Esophagus muscularis mucosa (tissue), 4 donors: ENCODE measurements at regions not wholly inside any gene's neighbourhood (a gene's known extent, or its start where the extent isn't known, plus 50 kb on each side); places are given as distances from the start of the nearest gene placed in this dataset.

Experiments used
- DNase-seq: peaks from one replicate; pipeline ENCODE4 v3.0.0-alpha.2; 2017; ENCODE audit errors: extremely low spot score
- H3K27ac ChIP-seq, 4 donors: fragments of 200-600 bp; sonication (generic); replicated peaks in 1 of 4; 1 replicate in 3 of 4; 2 replicates in 1 of 4; pipeline ENCODE4 v1.5.1; 2016 to 2019; ENCODE audit warnings: mild to moderate bottlenecking in 1 of 4
- H3K27me3 ChIP-seq, 4 donors: fragments of 200-600 bp; sonication (generic); one replicate each; pipeline versions ENCODE4 v1.5.1 to v1.6.0; 2016 to 2019
- H3K36me3 ChIP-seq, 4 donors: fragments of 200-600 bp; sonication (generic); one replicate each; pipeline ENCODE4 v1.5.1; 2016 to 2019
- H3K4me1 ChIP-seq, 4 donors: fragments of 200-600 bp; sonication (generic); one replicate each; pipeline ENCODE4 v1.5.1; 2016 to 2019
- H3K4me3 ChIP-seq, 4 donors: fragments of 200-600 bp; sonication (generic); 1 replicate in 2 of 4; 2 replicates in 2 of 4; pipeline ENCODE4 v1.5.1; 2016 to 2019; ENCODE audit warnings: mild to moderate bottlenecking in 4 of 4, moderate library complexity in 1 of 4
- H3K9me3 ChIP-seq, 4 donors: fragments of 200-600 bp; sonication (generic); 1 replicate in 3 of 4; 2 replicates in 1 of 4; pipeline ENCODE4 v1.5.1; 2016 to 2019
- EP300 ChIP-seq: sonication (generic); formaldehyde crosslinking; IDR thresholded peaks from one replicate; pipeline ENCODE4 v1.6.1; 2017; ENCODE audit warnings: antibody characterized with exemption
- POLR2A ChIP-seq: fragments of 450-650 bp; IDR thresholded peaks from one replicate; pipeline ENCODE4 v1.6.1; 2017; ENCODE audit warnings: antibody characterized with exemption, moderate library complexity, mild to moderate bottlenecking, low read depth
- POLR2AphosphoS5 ChIP-seq, 2 donors: sonication (generic); formaldehyde crosslinking; IDR thresholded peaks; one replicate each; pipeline ENCODE4 v1.6.1; 2017; ENCODE audit warnings: antibody characterized with exemption in 2 of 2
- WGBS: methylation state at CpG from one replicate; pipeline ENCODE4 v1.1.5; 2018; 5-methylcytosine and 5-hydroxymethylcytosine counted together
- intact Hi-C: fragments of 100-400 bp; cut with DNase I; formaldehyde crosslinking; loops from one replicate; pipeline ENCODE4 v1.15.1; 2023
- TF ChIP-seq, protein P1 (sequence below), 3 experiments: fragments of 200-600 bp in 2 of 3; fragments of 450-650 bp in 1 of 3; sonication (generic) in 2 of 3; IDR thresholded peaks; one replicate each; pipeline ENCODE4 v1.5.1; 2017 to 2019; ENCODE audit warnings: antibody characterized with exemption in 3 of 3, mild to moderate bottlenecking in 2 of 3, moderate library complexity in 1 of 3

DNA sequence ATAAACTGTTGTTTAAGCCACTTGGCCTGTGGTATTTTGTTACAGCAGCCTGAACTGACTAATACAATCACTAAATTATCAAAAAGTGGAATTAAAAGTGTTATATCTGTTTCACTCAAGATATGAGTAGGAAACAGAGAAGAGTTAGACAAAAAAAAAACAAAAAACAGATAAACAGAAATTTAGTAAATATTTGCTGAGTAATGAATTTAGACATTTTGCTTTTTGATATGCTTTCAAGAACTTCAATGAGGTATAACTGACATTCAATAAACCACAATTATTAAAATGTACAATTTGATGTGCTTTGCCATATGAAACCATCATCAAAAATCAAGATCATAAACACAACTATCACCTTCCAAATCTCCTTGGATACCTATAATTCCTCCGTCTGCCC is 369.2 kb downstream of the PAX1 start:
- peaks cover 0 to 6% (median 0%) of the 10 kb centered on the region in 4 donors for H3K9me3 ChIP-seq
- intact Hi-C loops, result no loop called here
- no peak for DNase-seq
- H3K27me3 ChIP-seq, result no peaks in the 10 kb centered on the region
- no peaks in the 10 kb centered on the region for H3K36me3 ChIP-seq
- no peak for TF ChIP-seq POLR2A
- no peak for TF ChIP-seq EP300
- TF ChIP-seq POLR2AphosphoS5 (IDR thresholded peaks at IDR 0.05), result no peak
- TF ChIP-seq, protein P1, sequence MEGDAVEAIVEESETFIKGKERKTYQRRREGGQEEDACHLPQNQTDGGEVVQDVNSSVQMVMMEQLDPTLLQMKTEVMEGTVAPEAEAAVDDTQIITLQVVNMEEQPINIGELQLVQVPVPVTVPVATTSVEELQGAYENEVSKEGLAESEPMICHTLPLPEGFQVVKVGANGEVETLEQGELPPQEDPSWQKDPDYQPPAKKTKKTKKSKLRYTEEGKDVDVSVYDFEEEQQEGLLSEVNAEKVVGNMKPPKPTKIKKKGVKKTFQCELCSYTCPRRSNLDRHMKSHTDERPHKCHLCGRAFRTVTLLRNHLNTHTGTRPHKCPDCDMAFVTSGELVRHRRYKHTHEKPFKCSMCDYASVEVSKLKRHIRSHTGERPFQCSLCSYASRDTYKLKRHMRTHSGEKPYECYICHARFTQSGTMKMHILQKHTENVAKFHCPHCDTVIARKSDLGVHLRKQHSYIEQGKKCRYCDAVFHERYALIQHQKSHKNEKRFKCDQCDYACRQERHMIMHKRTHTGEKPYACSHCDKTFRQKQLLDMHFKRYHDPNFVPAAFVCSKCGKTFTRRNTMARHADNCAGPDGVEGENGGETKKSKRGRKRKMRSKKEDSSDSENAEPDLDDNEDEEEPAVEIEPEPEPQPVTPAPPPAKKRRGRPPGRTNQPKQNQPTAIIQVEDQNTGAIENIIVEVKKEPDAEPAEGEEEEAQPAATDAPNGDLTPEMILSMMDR (IDR thresholded peaks at IDR 0.05), result no peak
- H3K27ac ChIP-seq, result no peak overlapping the region
- H3K4me3 ChIP-seq, result no peak overlapping the region
- no peaks in the 10 kb centered on the region for H3K4me1 ChIP-seq
- 73% methylated on average over 1 of the region's 1 CpG for WGBS

DNA sequence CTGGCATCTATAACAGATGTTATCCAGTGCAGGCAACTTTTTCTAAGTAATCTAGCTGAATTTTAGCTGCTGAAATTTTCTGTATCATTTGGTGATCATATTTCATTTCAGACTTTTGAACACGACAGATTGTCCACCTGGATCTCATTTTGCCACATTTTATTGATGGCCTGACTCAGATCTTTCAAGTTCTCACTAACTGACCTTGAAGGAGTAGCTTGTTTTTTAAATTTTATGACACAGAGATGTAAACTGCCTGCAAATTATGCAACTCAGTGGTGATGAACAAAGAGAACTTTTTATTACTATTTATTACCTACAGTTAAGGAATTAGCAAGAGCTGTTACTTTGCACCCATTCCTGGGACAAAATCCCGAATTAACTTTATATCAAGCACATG is 366.4 kb downstream of the PAX1 start:
- TF ChIP-seq POLR2A (no peak), POLR2AphosphoS5 (IDR thresholded peaks at IDR 0.05) (no peak), EP300 (no peak)
- TF ChIP-seq, protein P1 (IDR thresholded peaks at IDR 0.05), result no peak
- intact Hi-C loops, result no loop called here
- H3K4me3 ChIP-seq, result no peak overlapping the region
- H3K9me3 ChIP-seq, result peaks cover 0 to 6% (median 0%) of the 10 kb centered on the region in 4 donors
- no peaks in the 10 kb centered on the region for H3K27me3 ChIP-seq
- WGBS, result 60% methylated on average over 2 of the region's 2 CpGs
- H3K36me3 ChIP-seq, result no peaks in the 10 kb centered on the region
- no peak for DNase-seq
- no peaks in the 10 kb centered on the region for H3K4me1 ChIP-seq
- H3K27ac ChIP-seq, result no peak overlapping the region

DNA sequence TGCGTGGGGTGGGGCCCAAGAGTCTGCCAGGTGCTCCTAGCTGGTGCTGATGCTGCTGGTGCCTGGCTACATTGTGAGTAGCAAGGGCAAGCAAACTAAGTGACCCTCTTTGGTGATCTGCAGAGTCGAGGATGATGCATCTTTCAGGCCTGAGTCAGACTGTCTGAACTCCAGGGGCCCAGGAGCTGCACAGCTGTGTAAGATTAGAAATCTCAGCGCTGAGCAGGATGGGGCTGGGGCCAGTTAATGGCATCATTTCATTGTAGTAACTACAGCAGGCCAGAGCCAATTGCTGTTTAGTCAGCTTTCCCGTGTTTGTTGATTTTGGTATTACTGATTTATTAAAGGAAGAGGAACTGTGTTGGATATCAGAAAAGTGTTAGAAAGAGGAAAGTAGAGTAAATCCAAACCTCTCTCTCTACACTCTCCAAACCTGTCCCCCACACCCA is 365.2 kb downstream of the PAX1 start:
- no peaks in the 10 kb centered on the region for H3K4me1 ChIP-seq
- H3K27me3 ChIP-seq, result no peaks in the 10 kb centered on the region
- DNase-seq, result no peak
- peaks cover 0 to 6% (median 0%) of the 10 kb centered on the region in 4 donors for H3K9me3 ChIP-seq
- 43% methylated on average over 3 of the region's 4 CpGs for WGBS
- no peak overlapping the region for H3K4me3 ChIP-seq
- no peak for TF ChIP-seq POLR2AphosphoS5 (IDR thresholded peaks at IDR 0.05)
- TF ChIP-seq POLR2A, result no peak
- TF ChIP-seq, protein P1 (IDR thresholded peaks at IDR 0.05), result no peak
- no peak for TF ChIP-seq EP300
- intact Hi-C loops, result no loop called here
- no peaks in the 10 kb centered on the region for H3K36me3 ChIP-seq
- H3K27ac ChIP-seq, result no peak overlapping the region

DNA sequence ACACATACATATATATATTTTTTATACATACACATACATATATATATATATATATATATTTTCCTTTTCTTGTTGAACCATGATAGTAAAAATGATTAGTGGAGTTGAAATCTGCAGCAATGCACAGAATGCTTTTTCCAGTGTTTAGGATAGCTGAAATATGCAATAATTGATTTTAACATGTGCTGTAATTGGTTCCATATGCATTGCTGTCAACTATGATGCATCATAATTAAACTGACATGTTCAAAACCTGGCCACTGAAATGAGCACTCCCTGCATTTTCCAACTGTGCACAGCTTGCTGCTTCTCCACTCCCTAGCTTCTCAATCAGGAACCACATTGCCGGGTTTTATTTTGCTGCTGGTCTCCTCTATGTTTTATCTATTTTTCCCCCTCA is 358.3 kb downstream of the PAX1 start:
- Histone ChIP-seq H3K4me3 (no peak overlapping the region), H3K27me3 (no peaks in the 10 kb centered on the region), H3K4me1 (no peaks in the 10 kb centered on the region), H3K36me3 (no peaks in the 10 kb centered on the region), H3K9me3 (peaks cover 0 to 7% (median 0%) of the 10 kb centered on the region in 4 donors), H3K27ac (no peak overlapping the region)
- WGBS, result 86% methylated on average over 1 of the region's 1 CpG
- TF ChIP-seq POLR2A (no peak), POLR2AphosphoS5 (IDR thresholded peaks at IDR 0.05) (no peak), EP300 (no peak)
- TF ChIP-seq, protein P1 (IDR thresholded peaks at IDR 0.05), result no peak
- no peak for DNase-seq
- intact Hi-C loops, result no loop called here

DNA sequence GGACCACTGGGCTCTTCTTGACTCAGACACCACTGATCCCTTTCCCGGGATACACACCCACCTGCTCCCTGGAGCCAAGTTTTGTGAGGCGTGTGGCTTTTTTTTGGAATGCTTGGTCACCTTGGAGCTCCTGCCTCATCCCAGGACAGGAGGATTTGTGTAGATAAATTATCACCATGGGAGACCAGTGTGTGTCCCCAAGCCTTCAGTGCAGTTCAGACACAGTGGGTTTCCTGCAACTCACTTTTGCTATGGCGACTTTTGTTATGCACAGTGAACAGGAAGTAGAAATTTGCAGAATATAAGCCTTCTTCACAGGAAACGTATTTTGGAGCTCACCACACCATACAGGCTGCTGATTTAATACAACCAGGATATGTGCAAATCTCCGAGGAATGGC is 357.4 kb downstream of the PAX1 start:
- Histone ChIP-seq H3K27ac (no peak overlapping the region), H3K36me3 (no peaks in the 10 kb centered on the region), H3K4me3 (no peak overlapping the region), H3K9me3 (peaks cover 0 to 7% (median 0%) of the 10 kb centered on the region in 4 donors), H3K27me3 (no peaks in the 10 kb centered on the region), H3K4me1 (no peaks in the 10 kb centered on the region)
- 64% methylated on average over 5 of the region's 5 CpGs for WGBS
- TF ChIP-seq EP300 (no peak), POLR2A (no peak), POLR2AphosphoS5 (IDR thresholded peaks at IDR 0.05) (no peak)
- TF ChIP-seq, protein P1 (IDR thresholded peaks at IDR 0.05), result no peak
- intact Hi-C loops, result no loop called here
- no peak for DNase-seq
